GM18502 (cell line): ENCODE measurements at regions not wholly inside any gene's neighbourhood (a gene's known extent, or its start where the extent isn't known, plus 50 kb on each side); places are given as distances from the start of the nearest gene placed in this dataset.

Experiments used
- ATAC-seq: cut with Tn5 transposase; IDR thresholded peaks from one replicate; pipeline ENCODE4 v1.9.1; 2021; ENCODE audit warnings: mild to moderate bottlenecking; ENCODE audit not compliant: unreplicated experiment, poor library complexity

DNA sequence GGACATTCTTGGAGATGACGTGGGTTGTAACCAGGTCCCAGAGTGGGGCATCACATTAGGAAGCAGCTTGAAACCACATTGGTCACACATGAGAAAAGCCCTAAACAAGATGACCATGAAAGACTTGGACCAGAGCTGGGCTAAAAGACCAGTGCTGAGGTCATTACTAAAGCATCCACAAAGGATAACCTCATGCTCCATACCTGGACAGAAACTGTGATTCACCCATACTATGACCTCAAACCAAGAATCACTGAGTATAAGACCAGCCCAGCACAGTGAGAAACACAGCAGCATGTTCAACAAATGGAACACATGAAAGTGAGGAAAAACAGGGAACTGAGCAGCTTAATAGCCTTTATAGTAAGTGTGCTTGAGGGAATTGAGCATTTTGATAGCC, 635.5 kb upstream of the NETO1 start:
- ATAC-seq: no peak

DNA sequence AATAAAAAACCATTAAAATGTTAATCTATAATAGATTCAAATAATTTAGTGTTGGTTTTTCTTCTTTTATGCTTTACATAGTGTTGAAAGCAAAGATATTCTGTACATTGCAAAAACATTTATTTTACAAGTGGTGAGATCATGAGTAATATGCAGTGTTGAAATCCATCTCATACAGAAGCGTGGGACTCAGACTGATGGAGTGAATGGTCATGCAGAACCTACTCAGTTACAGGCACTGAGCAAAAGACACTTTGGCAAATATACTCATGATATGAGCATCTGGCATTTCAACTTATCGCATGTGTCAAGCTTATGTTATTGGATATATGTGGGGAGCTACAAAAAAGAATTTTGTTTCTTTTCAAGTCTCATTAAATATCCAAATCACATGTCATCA, 620.2 kb upstream of the NETO1 start:
- ATAC-seq: no peak

- no peak for ATAC-seq
These were observed 617.4 kb upstream of the NETO1 start for GRCh38 chr18:73485166-73485565.

DNA sequence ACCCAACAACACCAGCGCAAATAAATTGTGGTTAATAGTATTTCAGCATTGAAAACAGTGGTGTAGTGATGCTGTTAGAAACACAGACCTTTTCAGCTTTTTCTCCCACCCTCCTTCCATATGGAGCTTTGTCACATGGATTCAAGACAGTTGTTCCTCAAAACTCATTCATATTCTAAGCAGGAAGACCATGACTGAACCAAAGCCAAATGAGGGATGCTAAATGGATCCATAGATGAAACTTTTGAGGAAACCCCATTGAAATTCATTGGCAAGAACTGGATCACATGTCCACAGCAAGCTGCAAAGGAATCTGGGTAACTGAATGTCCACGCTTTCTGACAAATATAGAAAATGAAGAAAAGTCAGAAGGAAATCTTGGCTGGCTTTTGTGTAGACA, 615.1 kb upstream of the NETO1 start:
- ATAC-seq: no peak

- ATAC-seq: no peak
These were observed 611.7 kb upstream of the NETO1 start for GRCh38 chr18:73479477-73479876.

DNA sequence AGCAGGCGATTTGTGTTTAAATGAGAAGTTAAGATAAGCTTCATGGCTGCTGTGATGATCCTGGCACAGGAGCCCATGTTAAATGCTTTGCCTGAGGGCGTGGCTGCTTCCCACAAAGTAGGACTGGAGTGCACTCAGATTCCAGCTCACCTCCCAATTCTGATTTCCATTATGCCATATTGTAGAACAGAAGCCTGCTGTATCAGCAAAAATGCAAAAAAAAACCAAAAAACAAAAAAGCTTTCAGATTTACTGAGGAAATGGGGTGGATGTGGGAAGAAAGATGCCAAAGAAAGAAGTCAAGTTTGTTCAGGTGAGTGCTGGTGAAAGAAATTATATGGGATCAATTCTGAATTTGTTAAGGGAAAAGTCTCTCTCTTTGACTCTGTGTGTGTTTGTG, 610.4 kb upstream of the NETO1 start:
- ATAC-seq: no peak

- ATAC-seq: no peak
These were observed 608.2 kb upstream of the NETO1 start for GRCh38 chr18:73476031-73476430.

DNA sequence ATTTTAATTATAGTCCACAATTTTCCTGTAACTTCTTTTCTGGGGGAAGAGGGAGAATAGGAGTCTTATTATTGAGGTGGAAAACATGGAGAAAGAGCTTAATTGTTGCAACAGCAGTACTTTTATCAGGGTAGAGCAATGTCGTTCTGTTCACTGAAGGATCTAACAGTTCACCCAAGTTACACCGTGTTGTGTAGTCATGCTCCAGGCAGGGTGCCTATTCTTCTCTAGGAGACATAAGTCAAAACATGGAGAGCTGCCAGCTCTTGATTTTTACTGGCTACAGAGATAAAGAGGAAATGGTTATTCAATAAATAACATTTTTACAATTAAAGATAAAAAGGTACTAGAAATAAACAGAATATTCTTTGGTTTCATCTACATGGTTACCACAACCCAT, 594.3 kb upstream of the NETO1 start:
- no peak for ATAC-seq

- ATAC-seq: no peak
These were observed 593.9 kb upstream of the NETO1 start for GRCh38 chr18:73461780-73462059.

DNA sequence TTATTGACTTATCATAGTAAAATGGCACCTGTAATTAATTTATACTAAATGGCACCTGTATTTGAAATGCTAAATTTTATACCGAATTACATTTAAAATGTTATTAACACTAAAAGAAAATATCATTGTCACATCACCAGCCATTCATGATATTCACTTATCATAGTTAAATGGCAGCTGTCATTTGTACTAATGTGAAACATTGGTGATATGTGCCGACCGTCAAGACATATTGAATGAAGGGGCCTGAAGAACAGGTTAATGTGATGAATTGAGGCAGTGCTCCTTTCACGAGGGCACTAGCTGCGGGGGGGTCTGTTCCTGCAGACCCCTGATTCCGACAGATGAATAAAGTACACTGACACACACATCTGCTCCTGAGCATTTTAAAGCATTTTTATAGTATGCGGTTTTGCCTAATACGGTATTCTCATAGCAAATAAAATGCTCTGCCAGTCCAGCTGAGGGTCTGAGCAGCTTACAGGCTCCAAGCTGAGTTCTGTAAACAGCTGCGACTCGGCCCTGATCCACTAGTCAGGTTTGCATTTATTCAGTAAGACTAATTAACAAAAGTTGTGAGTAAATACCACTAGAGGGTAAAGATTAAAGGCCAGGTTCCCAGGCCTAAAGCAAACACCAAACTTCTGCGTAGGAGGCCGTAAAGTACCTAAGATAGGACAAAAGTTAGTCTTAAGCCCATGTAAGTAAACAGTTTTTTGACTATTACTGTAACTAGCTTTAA, 593.4 kb upstream of the NETO1 start:
- ATAC-seq: no peak

DNA sequence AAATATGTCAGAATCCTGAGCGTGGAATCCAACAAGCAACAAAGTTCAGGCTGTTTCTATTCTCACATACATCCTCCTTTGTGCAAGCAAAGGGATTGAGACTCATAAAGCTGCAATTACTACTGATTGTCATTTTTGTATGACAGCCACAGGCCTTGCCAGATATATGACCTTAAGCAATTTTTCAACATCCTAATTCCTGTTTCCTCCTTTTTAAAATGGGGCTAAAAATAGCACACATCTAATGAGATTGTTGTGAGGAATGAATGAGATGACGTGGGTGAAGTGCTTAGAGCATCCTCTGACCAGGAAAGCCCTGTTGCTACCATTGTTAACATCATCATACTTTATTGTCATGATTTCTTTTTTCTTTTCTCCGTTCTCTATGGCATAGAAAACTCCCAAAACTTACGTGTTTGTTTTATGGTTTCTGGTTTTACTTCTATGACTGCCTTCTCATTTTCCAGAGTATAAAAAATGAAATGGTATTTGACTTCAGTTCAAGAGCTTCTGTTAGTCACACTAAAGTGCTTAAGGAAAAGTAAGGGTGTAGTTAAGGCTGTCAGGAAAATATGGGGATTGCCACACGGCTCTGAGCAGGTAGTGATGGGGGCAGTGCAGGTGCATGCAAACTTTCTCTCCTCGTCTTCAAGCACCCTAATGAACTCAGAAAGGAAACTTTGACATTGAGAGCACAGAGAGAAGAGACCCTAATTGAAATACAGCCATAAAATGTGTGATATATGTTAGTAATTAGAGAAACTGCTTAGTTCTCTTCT, 590.6 kb upstream of the NETO1 start:
- ATAC-seq: no peak

GRCh38 chr18:73456643-73457042, 588.9 kb upstream of the NETO1 start:
- ATAC-seq: no peak

- ATAC-seq: no peak
These were observed 585.1 kb upstream of the NETO1 start for GRCh38 chr18:73452866-73453265.

- ATAC-seq: no peak
These were observed 578.7 kb upstream of the NETO1 start for GRCh38 chr18:73446502-73446901.

DNA sequence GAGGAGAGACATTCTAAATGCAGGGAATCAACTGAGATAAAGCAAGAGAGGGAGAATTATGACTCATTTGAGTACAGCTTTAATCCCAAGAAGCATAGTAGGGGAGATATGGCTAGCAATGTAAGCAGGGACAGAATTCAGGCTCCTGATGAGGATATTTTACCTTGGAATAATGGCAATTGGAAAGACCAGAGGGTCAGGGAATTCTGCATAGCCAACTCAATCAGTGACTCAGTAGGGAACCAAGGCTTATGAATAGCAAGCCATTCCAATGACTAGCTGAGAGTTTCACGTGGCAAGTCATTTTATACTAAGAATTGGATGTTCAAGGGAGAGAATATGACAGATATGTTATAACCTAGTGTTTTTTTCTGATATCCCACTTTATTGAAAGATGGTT, 563.8 kb upstream of the NETO1 start:
- ATAC-seq: no peak

GRCh38 chr18:73421010-73421409, 553.2 kb upstream of the NETO1 start:
- ATAC-seq: no peak

DNA sequence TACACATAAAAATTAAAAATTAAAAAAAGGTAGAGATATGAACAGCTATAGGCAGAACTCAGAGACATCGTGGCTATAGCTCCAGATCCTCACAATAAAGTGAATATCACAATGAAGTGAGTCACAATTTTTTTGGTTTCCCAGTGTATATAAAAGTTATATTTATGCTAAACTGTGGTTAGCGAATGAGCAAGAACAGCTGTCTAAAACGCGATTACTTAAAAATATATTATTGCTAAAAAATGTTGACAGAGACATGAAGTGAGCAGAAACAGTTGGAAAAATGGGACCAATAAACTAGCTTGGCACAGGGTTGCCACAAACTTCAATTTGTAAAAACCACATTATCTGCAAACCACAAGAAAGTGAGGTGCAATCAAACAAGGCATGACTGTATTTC, 551.7 kb upstream of the NETO1 start:
- ATAC-seq: no peak

DNA sequence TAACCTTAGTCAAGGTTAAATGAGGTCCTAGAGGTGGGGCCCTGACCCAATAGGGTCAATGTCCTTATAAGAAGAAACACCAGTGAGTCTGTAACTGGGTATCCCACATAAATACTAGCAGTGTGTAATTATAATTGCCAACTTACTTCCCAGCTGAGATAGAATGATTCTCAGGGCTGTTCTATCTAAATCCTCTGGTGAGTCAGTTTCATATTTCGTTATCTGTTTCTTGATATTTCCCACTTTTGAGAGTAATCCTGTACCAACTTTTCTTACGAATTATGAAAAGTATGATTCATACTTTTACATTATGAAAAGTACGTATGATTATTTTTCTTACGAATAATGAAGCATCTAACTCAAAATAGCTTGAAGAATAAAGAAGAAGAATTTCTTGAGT, 546.8 kb upstream of the NETO1 start:
- no peak for ATAC-seq

GRCh38 chr18:73414069-73414468, 546.3 kb upstream of the NETO1 start:
- ATAC-seq: no peak

- ATAC-seq: no peak
These were observed 541.5 kb upstream of the NETO1 start for GRCh38 chr18:73409242-73409641.

DNA sequence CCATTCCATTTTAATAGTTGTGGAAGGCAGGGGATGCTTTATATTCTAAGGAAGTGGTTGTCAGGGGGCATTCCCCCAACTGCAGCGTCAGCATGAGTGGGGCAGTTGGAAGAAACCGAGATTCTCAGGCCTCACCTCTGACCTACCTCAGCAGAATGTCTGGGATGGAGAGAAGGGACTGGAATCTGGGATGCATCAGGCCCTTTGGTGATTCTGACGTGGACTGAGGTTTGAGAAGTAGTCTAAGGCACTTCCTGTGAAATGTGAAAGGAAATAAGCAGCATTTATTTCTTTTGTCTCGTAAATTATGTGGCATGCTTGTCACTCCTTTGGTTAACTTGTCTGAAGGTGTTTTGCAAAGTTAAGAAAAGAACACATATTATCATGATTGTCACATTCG, 540.7 kb upstream of the NETO1 start:
- no peak for ATAC-seq

DNA sequence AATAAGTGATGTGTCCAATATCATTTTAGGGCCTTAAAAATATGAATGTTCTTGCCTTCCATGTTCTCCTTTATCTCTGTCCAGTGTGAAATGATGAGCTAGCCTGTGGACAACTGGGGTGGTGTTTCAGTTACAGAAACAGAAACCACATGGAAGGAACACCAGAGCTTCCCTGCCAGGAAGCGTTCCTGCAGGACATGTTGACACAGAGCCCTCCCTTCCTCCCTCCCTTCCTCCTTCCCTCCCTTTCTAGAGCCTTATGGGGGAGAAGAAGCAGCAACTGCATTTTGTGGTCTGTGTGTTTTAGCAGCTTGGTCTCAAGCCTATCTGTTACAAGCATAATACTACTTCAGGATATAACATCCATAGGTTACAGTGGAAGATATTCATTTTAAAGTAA, 539.7 kb upstream of the NETO1 start:
- ATAC-seq: no peak
